ENCODE measurements at regions not wholly inside any gene's neighbourhood (a gene's known extent, or its start where the extent isn't known, plus 50 kb on each side); places are given as distances from the start of the nearest gene placed in this dataset.

- intact Hi-C loops (cut with DNase I, micrococcal nuclease): no loop called here
- Mint-ChIP-seq H3K27me3 (peaks cover 32% of the 10 kb centered on the region), H3K36me3 (ENCODE audit: low read depth) (no peaks in the 10 kb centered on the region), H3K9me3 (no peaks in the 10 kb centered on the region), H3K27ac (no peak overlapping the region), H3K4me1 (ENCODE audit: low read depth) (no peaks in the 10 kb centered on the region), H3K4me3 (no peak overlapping the region)
- H3K27ac ChIP-seq (ENCODE audit: low read depth in 1 of 2, low read length in 2 of 2): no peak overlapping the region
- H3K4me3 ChIP-seq (ENCODE audit: low read length): no peak overlapping the region
- ChIA-PET CTCF (no interaction called here), POLR2A (no interaction called here)
- H3K4me1 ChIP-seq (ENCODE audit: insufficient read depth, low read length): no peaks in the 10 kb centered on the region
- peaks cover 0 to 7% of the 10 kb centered on the region in 2 experiments for H3K9me3 ChIP-seq (ENCODE audit: control insufficient read depth in 1 of 2, insufficient read depth in 1 of 2, low read length in 2 of 2)
- DNase-seq (no peak), ATAC-seq (ENCODE audit: poor library complexity) (no peak)
- no peaks in the 10 kb centered on the region for H3K36me3 ChIP-seq (ENCODE audit: insufficient read depth, low read length)
- TF ChIP-seq, protein P1, sequence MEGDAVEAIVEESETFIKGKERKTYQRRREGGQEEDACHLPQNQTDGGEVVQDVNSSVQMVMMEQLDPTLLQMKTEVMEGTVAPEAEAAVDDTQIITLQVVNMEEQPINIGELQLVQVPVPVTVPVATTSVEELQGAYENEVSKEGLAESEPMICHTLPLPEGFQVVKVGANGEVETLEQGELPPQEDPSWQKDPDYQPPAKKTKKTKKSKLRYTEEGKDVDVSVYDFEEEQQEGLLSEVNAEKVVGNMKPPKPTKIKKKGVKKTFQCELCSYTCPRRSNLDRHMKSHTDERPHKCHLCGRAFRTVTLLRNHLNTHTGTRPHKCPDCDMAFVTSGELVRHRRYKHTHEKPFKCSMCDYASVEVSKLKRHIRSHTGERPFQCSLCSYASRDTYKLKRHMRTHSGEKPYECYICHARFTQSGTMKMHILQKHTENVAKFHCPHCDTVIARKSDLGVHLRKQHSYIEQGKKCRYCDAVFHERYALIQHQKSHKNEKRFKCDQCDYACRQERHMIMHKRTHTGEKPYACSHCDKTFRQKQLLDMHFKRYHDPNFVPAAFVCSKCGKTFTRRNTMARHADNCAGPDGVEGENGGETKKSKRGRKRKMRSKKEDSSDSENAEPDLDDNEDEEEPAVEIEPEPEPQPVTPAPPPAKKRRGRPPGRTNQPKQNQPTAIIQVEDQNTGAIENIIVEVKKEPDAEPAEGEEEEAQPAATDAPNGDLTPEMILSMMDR (IDR thresholded peaks at IDR 0.05): no peak
- peaks cover 0 to 2% of the 10 kb centered on the region in 2 experiments for H3K27me3 ChIP-seq (ENCODE audit: control insufficient read depth in 1 of 2, insufficient read depth in 2 of 2, low read length in 2 of 2)
Observed at GRCh38 chr10:2935647-2936386, 131.5 kb upstream of the PFKP start.

DNA sequence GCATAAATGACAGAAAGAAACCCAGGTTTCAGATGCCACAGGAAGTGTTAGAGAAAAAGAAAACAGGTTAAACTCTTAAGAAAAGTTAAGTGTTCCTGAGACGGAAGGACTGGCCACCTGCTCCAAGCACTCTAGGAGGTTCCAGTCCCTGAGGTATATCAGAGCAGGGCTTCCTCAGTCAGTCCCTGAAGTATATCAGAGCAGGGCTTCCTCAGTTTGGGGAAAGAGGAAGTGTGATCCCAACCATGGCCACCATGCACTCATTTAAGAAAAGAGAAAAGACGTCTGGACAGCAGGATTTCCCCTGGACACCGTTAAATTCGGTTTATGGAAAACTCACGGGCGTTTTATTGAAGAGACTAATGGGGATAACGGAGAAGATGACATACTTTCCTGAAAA is 133.4 kb upstream of the PFKP start:
- CTCF ChIA-PET: no interaction called here
- intact Hi-C loops (cut with DNase I, micrococcal nuclease): no loop called here
- no peaks in the 10 kb centered on the region for H3K9me3 Mint-ChIP-seq

GRCh38 chr10:2933519-2933918 is 133.8 kb upstream of the PFKP start:
- H3K27me3 ChIP-seq (ENCODE audit: control insufficient read depth in 1 of 2, insufficient read depth in 2 of 2, low read length in 2 of 2): peaks cover 0 to 2% of the 10 kb centered on the region in 2 experiments
- Mint-ChIP-seq H3K4me3 (no peak overlapping the region), H3K36me3 (ENCODE audit: low read depth) (no peaks in the 10 kb centered on the region), H3K27ac (no peak overlapping the region), H3K27me3 (peaks cover 31% of the 10 kb centered on the region), H3K9me3 (no peaks in the 10 kb centered on the region), H3K4me1 (ENCODE audit: low read depth) (no peaks in the 10 kb centered on the region)
- H3K9me3 ChIP-seq (ENCODE audit: control insufficient read depth in 1 of 2, insufficient read depth in 1 of 2, low read length in 2 of 2): peaks cover 0 to 7% of the 10 kb centered on the region in 2 experiments
- ChIA-PET POLR2A (no interaction called here), CTCF (no interaction called here)
- intact Hi-C loops (cut with DNase I, micrococcal nuclease): no loop called here
- ATAC-seq (ENCODE audit: poor library complexity) (no peak), DNase-seq (no peak)
- H3K4me1 ChIP-seq (ENCODE audit: insufficient read depth, low read length): no peaks in the 10 kb centered on the region
- TF ChIP-seq, protein P1 (IDR thresholded peaks at IDR 0.05): no peak
- no peak overlapping the region for H3K27ac ChIP-seq (ENCODE audit: low read depth in 1 of 2, low read length in 2 of 2)
- no peaks in the 10 kb centered on the region for H3K36me3 ChIP-seq (ENCODE audit: insufficient read depth, low read length)
- H3K4me3 ChIP-seq (ENCODE audit: low read length): no peak overlapping the region

More for the DNA sequence above, 133.4 kb upstream of the PFKP start:
- H3K27ac Mint-ChIP-seq: no peak overlapping the region
- H3K4me1 Mint-ChIP-seq (ENCODE audit: low read depth): no peaks in the 10 kb centered on the region
- ATAC-seq (ENCODE audit: poor library complexity): no peak
- Histone ChIP-seq H3K27me3 (ENCODE audit: control insufficient read depth in 1 of 2, insufficient read depth in 2 of 2, low read length in 2 of 2) (peaks cover 0 to 2% of the 10 kb centered on the region in 2 experiments), H3K27ac (ENCODE audit: low read depth in 1 of 2, low read length in 2 of 2) (no peak overlapping the region), H3K4me3 (ENCODE audit: low read length) (no peak overlapping the region), H3K4me1 (ENCODE audit: insufficient read depth, low read length) (no peaks in the 10 kb centered on the region), H3K36me3 (ENCODE audit: insufficient read depth, low read length) (no peaks in the 10 kb centered on the region), H3K9me3 (ENCODE audit: control insufficient read depth in 1 of 2, insufficient read depth in 1 of 2, low read length in 2 of 2) (peaks cover 0 to 7% of the 10 kb centered on the region in 2 experiments)
- no peak for DNase-seq
- no peak overlapping the region for H3K4me3 Mint-ChIP-seq
- no peaks in the 10 kb centered on the region for H3K36me3 Mint-ChIP-seq (ENCODE audit: low read depth)
- TF ChIP-seq, protein P1 (IDR thresholded peaks at IDR 0.05): no peak
- POLR2A ChIA-PET: no interaction called here
- H3K27me3 Mint-ChIP-seq: peaks cover 31% of the 10 kb centered on the region
